ENCODE measurements at regions not wholly inside any gene's neighbourhood (a gene's known extent, or its start where the extent isn't known, plus 50 kb on each side); places are given as distances from the start of the nearest gene placed in this dataset.
"Not testable (repeated sequence)": the region's sequence is repeated elsewhere in the genome, so short reads cannot be mapped to it uniquely, and the experiment has no call there.

DNA sequence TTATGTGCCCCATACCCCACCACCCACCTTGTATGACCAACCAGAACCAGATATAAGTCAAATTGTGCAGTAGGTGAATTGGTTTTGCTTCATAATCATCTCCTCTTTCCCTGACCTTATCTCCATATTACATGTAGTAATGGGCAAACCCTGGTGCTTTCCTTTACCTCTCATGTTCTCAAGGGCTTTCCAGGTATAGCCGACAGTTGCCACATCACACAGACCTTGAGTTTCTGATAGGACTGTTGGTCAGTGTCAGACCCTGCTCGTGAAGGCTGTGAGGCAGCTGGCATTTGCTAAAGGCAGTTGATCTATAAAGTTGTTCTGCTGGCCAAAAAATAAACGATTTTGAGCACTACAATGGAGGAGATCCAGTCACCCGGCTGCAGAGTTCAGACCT lies 145.9 kb downstream of the ALX1 start:
- no peak for DNase-seq

GRCh38 chr12:85433148-85433547 lies 153.1 kb downstream of the ALX1 start:
- not testable (repeated sequence) for DNase-seq

GRCh38 chr12:85440271-85440670 lies 160.3 kb downstream of the ALX1 start:
- DNase-seq: no peak

DNA sequence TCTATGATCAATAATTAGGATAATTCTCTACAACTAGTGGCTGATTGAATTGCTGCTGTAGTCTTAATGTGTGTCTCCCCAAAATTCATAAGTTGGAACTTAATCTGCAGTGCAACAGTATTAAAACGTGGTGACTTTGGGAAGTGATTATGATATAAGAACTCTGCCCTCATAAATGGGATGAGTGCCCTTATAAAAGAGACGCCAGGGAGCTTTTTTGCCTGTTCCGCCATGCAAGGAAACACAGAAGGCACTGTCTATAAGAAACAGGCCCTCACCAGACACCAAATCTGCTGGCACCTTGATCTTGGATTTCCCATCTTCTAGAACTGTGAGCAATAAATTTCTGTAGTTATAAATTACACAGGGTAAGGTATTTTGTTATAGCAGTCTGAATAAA lies 161.0 kb downstream of the ALX1 start:
- DNase-seq: no peak

DNA sequence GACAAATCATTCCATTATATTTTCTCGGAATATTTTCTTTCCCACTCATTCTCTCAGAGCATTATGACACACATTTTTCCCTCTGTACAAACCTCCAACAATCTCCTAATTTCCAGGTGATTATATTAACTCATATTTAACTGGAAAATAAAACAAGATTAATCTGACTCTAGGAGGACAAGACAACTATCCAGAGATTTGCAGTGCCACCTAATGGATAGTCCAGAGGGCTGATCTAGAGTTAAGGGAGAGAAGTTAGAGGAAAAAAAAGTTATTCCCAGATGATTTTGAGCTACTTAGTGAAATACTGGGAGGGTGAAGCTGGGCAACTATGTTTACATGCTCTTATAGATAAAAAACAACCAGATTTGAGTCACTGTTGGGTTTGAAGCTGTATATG lies 161.7 kb downstream of the ALX1 start:
- DNase-seq: no peak

- no peak for DNase-seq
These were observed 165.3 kb downstream of the ALX1 start for GRCh38 chr12:85445060-85445938.

DNA sequence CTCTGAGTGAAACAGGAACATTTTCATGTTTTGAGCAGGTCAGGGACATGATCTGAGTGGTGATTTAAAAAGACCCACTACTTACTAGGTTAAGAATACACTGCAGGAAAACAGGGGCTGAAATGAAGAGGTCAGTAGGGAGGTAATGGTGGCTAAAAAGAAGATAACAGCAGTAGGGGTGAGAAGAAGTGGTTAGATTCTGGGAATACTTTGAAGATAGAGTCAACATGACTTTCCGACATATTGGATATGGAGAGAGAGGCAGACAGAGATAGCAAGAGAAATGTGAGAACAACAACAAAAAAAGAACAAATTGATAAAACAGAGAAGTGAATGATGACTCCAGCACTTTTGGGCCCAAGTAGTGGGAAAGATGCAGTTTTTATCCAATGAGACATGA lies 168.0 kb downstream of the ALX1 start:
- DNase-seq: no peak

- no peak for DNase-seq
These were observed 168.6 kb downstream of the ALX1 start for GRCh38 chr12:85448548-85449139.

DNA sequence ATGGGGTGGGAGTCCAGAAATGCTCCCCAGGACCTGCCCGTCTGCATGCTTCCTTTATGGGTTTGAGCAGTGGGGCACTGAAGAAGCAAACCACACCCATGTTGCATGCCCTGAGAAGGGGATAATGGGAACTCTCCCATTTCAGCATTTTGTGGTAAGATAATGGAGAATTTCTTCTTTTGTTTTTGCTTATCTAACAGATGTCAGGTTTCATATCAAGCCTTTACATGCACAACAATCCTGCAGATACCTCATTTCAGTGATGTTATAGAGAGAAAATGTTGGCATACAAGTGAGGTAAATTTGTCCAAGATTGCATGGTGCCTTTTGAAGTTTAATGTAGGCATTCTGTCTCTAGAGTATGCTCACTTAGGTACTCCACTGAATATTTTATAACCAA lies 177.0 kb downstream of the ALX1 start:
- DNase-seq: no peak

GRCh38 chr12:85461127-85461526 lies 181.1 kb downstream of the ALX1 start:
- DNase-seq: no peak

DNA sequence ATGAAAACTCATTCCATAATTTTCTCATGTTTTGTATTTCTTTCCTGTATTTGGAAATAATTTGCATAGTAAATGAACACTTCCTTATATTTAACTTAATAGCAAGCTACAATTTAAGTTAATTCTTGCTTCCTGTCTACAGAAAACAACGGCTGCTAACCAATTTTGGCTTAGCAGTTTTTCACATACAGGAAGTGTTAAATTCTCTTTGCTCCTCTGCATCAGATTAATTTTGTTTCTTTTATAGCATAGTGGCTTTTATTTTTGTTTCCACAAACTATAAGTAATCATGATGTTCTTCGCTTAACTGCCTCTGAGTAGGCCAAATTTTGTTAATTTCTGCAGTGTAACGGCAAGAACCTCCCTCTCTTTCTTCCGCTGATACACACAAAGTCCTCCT lies 182.9 kb downstream of the ALX1 start:
- no peak for DNase-seq

DNA sequence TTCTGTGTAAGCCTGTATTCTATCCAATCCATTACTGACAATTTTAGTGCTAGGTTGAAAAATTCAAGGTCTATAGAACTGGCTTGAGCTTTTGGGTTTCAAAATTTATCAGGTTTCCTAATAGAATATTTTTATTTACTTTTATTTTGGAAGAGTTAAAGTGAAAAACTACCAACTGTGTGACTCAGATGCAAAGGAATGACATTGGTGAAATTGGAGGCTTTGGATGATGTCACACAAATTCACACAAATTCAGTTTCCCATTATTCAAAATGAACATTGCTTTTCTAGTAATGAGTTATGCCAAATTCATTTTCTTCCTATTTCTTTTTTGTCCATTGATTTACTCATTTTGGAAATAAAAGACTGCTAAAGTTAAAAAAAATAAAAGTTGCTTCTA lies 186.9 kb downstream of the ALX1 start:
- no peak for DNase-seq

- DNase-seq: peak; percentile 6
These were observed 188.5 kb downstream of the ALX1 start for GRCh38 chr12:85468356-85469157.

DNA sequence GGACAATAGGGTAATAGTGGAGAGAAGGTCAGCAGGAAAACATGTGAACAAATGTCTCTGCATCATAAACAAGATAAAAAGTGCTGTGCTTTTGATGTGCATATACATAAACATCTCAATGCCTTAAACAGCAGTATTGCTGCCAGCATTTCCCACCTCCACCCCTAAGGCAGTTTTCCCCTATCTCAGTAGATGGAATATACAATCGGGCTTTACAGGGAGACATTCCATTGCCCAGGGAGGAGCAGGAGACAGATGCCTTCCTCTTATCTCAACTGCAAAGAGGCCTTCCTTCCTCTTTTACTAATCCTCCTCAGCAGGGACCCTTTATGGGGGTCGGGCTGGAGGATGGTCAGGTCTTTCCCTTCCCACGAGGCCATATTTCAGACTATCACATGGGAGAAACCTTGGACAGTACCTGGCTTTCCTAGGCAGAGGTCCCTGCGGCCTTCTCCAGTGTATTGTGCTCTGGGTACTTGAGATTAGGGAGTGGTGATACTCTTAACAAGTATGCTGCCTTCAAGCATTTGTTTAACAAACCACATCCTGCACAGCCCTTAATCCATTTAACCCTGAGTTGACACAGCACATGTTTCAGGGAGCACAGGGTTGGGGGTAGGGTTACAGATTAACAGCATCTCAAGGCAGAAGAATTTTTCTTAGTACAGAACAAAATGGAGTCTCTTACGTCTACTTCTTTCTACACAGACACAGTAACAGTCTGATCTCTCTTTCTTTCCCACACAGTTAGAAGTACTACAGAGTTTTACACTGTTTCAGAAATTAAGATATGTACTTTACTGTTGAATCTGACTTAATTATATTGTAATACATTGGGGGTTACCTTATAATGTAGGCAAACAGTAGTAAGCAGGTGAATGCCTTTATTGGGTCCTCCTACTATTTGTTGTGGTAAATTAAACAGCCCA lies 189.4 kb downstream of the ALX1 start:
- DNase-seq: not testable (repeated sequence)

DNA sequence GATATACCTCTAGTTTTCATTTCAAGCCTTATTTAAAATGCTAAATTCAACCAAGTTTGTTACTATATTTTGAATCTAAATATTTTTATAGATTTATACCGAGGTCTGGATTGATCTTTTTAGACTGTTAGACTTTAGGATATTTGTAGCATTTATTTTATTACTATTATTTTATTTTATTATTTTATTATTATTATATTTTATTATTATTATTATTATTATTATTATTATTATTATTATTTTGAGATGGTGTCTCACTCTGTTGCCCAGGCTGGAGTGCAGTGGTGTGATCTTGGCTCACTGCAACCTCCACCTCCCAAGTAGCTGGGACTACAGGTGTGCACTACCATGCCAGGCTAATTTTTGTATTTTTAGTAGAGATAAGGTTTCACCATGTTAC lies 195.3 kb downstream of the ALX1 start:
- DNase-seq: not testable (repeated sequence)

DNA sequence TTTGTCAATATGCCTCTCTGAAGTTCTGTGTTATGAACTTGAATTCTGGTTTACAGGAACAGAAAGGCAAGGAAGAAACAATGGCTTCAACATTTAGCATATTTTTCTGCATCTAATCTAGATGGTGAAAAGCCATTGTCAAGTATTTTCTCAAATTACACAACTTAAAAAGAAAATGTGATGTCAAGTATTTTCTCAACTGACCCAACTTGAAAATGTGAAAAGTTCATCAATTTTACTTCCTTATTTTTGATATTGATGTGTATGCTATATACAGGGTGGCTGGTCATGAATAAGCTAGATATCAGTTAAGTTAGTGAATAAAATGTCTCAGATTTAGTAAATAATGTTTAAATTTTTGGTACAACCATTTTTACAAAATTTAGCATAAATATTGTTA lies 196.7 kb downstream of the ALX1 start:
- DNase-seq: no peak

- DNase-seq: no peak
These were observed 204.4 kb downstream of the ALX1 start for GRCh38 chr12:85484387-85484786.

- DNase-seq: no peak
These were observed 209.2 kb downstream of the ALX1 start for GRCh38 chr12:85489194-85489593.

DNA sequence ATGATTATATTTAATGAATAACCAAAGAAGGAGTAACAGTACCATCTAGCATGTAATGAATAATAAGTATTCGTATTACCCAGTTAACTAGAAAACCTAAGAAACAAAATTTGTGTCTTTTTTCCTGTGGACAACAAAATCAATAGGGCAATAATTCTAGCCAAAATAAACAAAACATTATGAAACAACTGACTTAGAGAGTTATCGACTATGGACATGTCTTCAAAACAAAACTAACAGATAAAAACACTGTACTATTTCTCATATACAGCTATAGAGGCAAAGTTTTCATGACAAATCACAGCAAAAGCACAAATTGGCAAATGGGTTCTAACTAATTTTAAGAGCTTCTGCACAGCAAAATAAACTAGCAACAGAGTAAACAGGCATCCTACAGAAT lies 224.1 kb downstream of the ALX1 start:
- no peak for DNase-seq

GRCh38 chr12:85504624-85505023 lies 224.6 kb downstream of the ALX1 start:
- no peak for DNase-seq

- DNase-seq: no peak
These were observed 227.4 kb downstream of the ALX1 start for GRCh38 chr12:85507456-85507855.

Measured in occipital lobe (tissue), 1 donor.